ENCODE measurements at regions not wholly inside any gene's neighbourhood (a gene's known extent, or its start where the extent isn't known, plus 50 kb on each side); places are given as distances from the start of the nearest gene placed in this dataset.

DNA sequence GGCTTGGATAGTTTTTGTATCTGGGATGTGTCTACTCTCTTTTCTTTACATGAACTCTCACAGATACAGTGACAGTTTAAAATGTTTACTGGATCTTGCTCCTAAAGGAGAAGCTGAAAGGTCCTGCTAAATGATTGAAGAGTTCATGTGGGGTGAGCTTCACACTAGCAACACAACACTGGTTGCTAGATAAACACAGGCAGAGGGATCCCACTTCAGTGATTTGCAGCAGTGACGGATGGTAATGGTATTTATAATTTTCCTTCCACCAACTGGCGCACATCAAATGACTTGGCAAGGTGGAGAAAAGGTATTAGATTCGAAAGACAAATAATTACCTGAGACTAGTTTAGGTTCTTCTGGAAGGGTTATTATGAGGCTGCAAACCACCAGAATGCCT is 270.2 kb downstream of the TBX15 start:
- no peak for DNase-seq

GRCh38 chr1:118716775-118717174 is 271.4 kb downstream of the TBX15 start:
- no peak for DNase-seq

DNA sequence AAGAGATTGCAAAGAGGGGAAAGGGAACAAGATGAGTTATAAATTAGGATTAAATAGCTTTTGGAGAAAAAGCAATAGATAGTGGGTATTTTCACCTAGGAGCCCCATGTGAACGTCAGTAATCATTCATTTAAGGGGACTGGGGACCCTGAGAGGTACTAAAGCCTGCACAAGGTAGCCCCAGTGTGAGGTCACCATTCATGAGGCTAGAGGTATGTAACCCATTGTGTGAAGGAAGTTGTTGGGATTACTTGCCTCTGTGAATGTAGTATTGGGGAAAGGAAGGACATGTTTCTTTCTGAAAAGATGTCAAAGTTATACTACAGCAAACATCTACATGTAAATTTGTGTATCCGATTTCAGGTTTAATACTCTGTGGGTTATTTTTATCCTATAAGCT is 276.8 kb downstream of the TBX15 start:
- no peak for DNase-seq

GRCh38 chr1:118698911-118699310 is 289.2 kb downstream of the TBX15 start:
- DNase-seq = no peak

DNA sequence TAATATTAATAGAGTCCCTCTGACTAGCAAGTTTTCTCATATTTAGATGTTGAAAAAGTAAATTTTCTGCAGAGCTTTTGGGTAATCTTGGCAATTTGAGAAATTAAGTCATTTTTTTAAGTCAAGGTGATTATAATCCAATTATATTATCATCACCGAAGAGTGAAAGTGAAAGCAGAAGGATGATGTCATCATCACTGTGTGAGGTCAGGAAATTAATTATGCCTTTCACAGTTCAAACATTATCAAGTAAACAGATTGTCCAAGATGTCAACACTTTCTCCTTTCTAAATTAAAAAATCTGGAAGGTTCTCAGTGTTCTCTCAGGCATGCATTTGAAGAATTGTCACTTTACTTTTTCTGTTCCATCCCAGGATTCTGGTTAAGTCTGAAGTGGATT is 296.0 kb downstream of the TBX15 start:
- DNase-seq = no peak

DNA sequence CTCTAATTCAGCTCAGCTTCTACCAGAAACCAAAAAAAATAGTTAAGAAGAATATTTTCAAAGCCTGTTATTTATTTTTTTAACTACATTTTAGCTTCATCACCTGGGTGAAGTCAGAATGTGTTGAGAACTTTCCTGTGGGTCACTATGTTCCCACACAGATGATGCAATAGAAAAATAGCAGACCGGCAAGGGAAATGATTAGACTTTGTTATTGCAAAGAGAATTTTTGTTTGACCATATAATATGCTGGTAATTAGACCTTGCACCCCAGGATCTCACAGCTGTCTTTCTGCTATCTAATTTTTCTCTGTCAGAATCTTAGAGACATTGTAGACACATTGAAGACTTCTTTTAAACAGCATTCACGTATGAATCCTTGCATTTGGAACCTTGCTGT is 299.3 kb downstream of the TBX15 start:
- DNase-seq = no peak

GRCh38 chr1:118661769-118662320 is 326.3 kb downstream of the TBX15 start:
- no peak for DNase-seq

- no peak for DNase-seq
Observed at GRCh38 chr1:118660769-118661168, 327.4 kb downstream of the TBX15 start.

GRCh38 chr1:118659646-118660045 is 328.5 kb downstream of the TBX15 start:
- DNase-seq = no peak

GRCh38 chr1:118650107-118650807 is 337.9 kb downstream of the TBX15 start:
- DNase-seq = no peak

- DNase-seq = no peak
Observed at GRCh38 chr1:118649369-118650106, 338.6 kb downstream of the TBX15 start.

DNA sequence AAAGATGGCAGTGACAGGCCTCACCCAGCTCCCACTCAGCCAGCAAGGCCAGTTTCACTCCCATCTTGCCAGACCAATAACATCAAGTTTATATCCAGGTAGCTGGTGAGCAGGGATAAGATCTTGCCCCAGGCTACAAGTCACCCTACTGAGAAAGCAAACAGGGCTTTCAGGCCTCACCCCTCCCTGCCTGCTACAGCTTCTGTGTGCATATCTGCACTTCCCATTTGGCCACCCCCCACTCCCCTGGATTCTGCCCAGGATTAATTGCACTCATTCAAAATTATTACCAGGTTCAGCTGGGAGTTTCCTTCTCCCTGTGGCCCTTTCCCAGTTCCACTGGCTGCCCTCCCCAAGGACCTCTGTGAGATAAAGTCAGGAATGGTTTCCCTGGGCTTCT is 352.1 kb downstream of the TBX15 start:
- no peak for DNase-seq

DNA sequence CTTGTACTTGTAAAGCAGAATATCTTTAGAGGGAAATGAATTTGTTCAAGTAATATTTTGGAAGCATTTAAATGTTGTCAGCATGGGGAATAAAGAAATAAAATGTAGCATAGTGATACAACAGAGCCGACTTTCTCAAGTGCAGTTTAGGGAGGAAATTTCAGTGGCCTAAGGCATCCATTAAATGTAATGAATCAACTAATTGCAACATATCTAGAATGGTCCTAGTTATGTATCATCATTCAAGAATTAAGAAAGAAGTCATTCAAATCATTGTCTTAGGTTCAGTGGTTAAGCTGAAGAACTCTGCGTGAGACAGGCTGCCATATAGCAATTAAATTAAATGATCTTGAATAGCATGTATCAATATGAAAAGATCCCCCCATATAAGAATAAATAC is 360.7 kb downstream of the TBX15 start:
- no peak for DNase-seq

- DNase-seq = no peak
Observed at GRCh38 chr1:118621839-118622238, 366.3 kb downstream of the TBX15 start.

DNA sequence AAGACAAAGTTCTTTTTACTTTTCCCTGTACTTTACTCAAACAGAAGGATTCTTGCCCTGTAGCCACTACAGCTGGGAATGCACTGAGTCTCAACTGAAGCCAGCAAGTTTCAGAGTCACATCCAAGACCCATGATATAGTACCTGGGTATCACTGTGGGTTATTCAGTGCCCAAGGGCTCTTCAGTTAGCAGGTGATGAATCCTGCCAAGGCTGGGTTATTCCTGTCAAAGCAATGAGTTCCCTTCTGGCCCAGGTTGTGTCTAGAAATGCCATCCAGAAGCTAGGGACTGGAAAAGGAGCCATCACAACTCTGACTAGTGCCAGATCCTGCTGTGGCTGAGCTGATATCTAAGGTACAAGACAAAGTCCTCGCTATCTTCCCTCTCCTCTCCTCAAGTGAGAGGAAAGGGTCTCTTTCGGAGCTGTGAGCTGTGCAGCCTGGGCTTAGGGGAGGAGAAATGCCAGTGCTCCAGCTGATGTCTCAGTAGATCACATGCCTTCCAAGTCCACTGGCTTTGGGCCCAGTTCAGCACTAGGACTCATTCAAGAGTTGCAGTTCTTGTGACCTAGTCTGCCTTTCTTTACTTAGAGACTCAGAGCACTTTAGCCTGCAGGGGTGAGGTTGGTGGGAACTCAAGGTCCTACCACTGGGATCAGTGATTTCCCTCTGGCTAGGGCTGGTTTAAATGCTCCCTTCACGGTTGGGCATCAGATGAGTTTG is 369.4 kb downstream of the TBX15 start:
- no peak for DNase-seq

- DNase-seq = no peak
Observed at GRCh38 chr1:118617916-118618315, 370.2 kb downstream of the TBX15 start.

- DNase-seq = no peak
Observed at GRCh38 chr1:118615066-118615465, 373.1 kb downstream of the TBX15 start.

DNA sequence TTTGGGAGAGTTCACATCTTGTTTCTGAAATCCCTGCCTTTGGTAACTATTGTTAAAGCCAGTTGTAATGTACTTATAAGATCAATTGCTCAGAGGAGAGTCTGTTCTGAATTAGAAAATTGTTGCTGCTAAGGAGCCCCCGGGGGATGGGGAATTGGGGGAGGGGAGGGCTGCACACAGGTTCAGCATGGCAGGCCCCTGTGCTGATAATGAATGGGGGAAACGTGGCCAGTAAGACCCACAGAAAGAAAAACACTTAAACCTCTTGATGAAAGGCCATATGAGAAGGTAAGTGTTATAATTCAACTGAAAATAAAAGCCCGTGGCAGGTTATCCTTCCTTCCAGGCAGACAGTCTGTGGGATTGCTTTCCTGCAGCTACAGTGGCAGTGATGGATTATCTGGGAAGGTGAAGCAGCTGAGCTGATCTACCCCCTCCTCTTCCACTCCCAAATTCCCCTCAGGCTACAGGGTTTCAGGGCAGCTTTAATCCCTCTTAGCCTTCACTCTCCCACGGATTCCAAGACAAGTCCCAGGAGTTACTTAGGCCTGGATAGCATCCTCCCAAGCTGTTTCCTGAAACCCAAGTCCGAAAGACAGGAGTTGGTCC is 398.8 kb downstream of the TBX15 start:
- DNase-seq = no peak

- DNase-seq = no peak
Observed at GRCh38 chr1:118588566-118588965, 399.6 kb downstream of the TBX15 start.

- no peak for DNase-seq
Observed at GRCh38 chr1:118578276-118578675, 393.2 kb upstream of the SPAG17 start.

GRCh38 chr1:118575060-118575459 is 390.0 kb upstream of the SPAG17 start:
- no peak for DNase-seq

GRCh38 chr1:118564961-118565703 is 380.1 kb upstream of the SPAG17 start:
- no peak for DNase-seq

Data from hippocampal formation (tissue), 2 donors.